NCI-H2107 (cell line): ENCODE measurements at regions not wholly inside any gene's neighbourhood (a gene's known extent, or its start where the extent isn't known, plus 50 kb on each side); places are given as distances from the start of the nearest gene placed in this dataset.
"Not testable (repeated sequence)": the region's sequence is repeated elsewhere in the genome, so short reads cannot be mapped to it uniquely, and the experiment has no call there.

Experiments
- DNase-seq: peaks from one replicate; lab custom pipeline; 2025; lab: John Stamatoyannopoulos, UW

GRCh38 chr9:78905986-78906755, 609.2 kb downstream of the PSAT1 start:
- DNase-seq: no peak

- DNase-seq: no peak
Observed at GRCh38 chr9:78909566-78909965, 612.6 kb downstream of the PSAT1 start.

- DNase-seq: not testable (repeated sequence)
Observed at GRCh38 chr9:78916884-78917283, 620.0 kb downstream of the PSAT1 start.

- no peak for DNase-seq
Observed at GRCh38 chr9:78918976-78919375, 622.1 kb downstream of the PSAT1 start.

- no peak for DNase-seq
Observed at GRCh38 chr9:78919701-78920100, 622.8 kb downstream of the PSAT1 start.

- DNase-seq: no peak
Observed at GRCh38 chr9:78921341-78921740, 624.4 kb downstream of the PSAT1 start.

GRCh38 chr9:78923966-78924659, 627.2 kb downstream of the PSAT1 start:
- DNase-seq: no peak

GRCh38 chr9:78927099-78927940, 630.4 kb downstream of the PSAT1 start:
- no peak for DNase-seq

GRCh38 chr9:78928625-78929405, 631.9 kb downstream of the PSAT1 start:
- no peak for DNase-seq

GRCh38 chr9:78930281-78930680, 633.4 kb downstream of the PSAT1 start:
- DNase-seq: no peak

GRCh38 chr9:78932849-78933627, 636.1 kb downstream of the PSAT1 start:
- peak; percentile 1 for DNase-seq

GRCh38 chr9:78934880-78935279, 636.9 kb upstream of the TLE4 start:
- DNase-seq: no peak

GRCh38 chr9:78938821-78939220, 632.9 kb upstream of the TLE4 start:
- DNase-seq: no peak

GRCh38 chr9:78939311-78940065, 632.3 kb upstream of the TLE4 start:
- DNase-seq: no peak

GRCh38 chr9:78940121-78940855, 631.5 kb upstream of the TLE4 start:
- DNase-seq: no peak

GRCh38 chr9:78954286-78954685, 617.5 kb upstream of the TLE4 start:
- no peak for DNase-seq

GRCh38 chr9:78958892-78959291, 612.9 kb upstream of the TLE4 start:
- DNase-seq: no peak

- no peak for DNase-seq
Observed at GRCh38 chr9:78962156-78962555, 609.6 kb upstream of the TLE4 start.

GRCh38 chr9:78963911-78964310, 607.9 kb upstream of the TLE4 start:
- no peak for DNase-seq
